Fibroblast of lung (primary cell): ENCODE measurements at regions not wholly inside any gene's neighbourhood (a gene's known extent, or its start where the extent isn't known, plus 50 kb on each side); places are given as distances from the start of the nearest gene placed in this dataset.

Experiments
- DNase-seq, 2 donors: peaks; one replicate each; pipeline versions ENCODE4 v3.0.0 to v3.0.0-alpha.2; 2010; ENCODE audit warnings: low read depth in 2 of 2
- H2AFZ ChIP-seq: 2 replicates; pipeline ENCODE4 v1.5.1; 2012; ENCODE audit warnings: low read length, control low read depth, inconsistent platforms
- H3K27ac ChIP-seq: 2 replicates; pipeline ENCODE4 v1.5.1; 2011; ENCODE audit warnings: low read length, control low read depth; ENCODE audit not compliant: insufficient read depth
- H3K27me3 ChIP-seq: 2 replicates; pipeline ENCODE4 v1.5.1; 2011; ENCODE audit warnings: mild to moderate bottlenecking, low read length; ENCODE audit not compliant: control insufficient read depth, insufficient read depth
- H3K36me3 ChIP-seq: 2 replicates; pipeline ENCODE4 v1.5.1; 2011; ENCODE audit warnings: low read length; ENCODE audit not compliant: control insufficient read depth, insufficient read depth
- H3K4me1 ChIP-seq: 2 replicates; pipeline ENCODE4 v1.5.1; 2011; ENCODE audit warnings: low read length; ENCODE audit not compliant: control insufficient read depth, insufficient read depth; ENCODE audit errors: extremely low read depth
- H3K4me2 ChIP-seq: 2 replicates; pipeline ENCODE4 v1.5.1; 2011; ENCODE audit warnings: low read length, control low read depth; ENCODE audit not compliant: insufficient read depth; ENCODE audit errors: extremely low read depth
- H3K4me3 ChIP-seq, 4 experiments: fragments of 200-600 bp in 1 of 4; sonication (generic) in 1 of 4; replicated peaks in 1 of 4; 2 replicates each; pipeline ENCODE4 v1.5.1; 2011 to 2016; ENCODE audit warnings: low read length in 4 of 4, low read depth in 3 of 4, mild to moderate bottlenecking in 3 of 4, control low read depth in 2 of 4, inconsistent platforms in 1 of 4, mixed read lengths in 1 of 4; ENCODE audit not compliant: insufficient read depth in 1 of 4; ENCODE audit errors: control extremely low read depth in 1 of 4
- H3K79me2 ChIP-seq: 2 replicates; pipeline ENCODE4 v1.5.1; 2012; ENCODE audit warnings: mild to moderate bottlenecking, low read length, inconsistent platforms; ENCODE audit not compliant: control insufficient read depth, insufficient read depth
- H3K9ac ChIP-seq: 2 replicates; pipeline ENCODE4 v1.5.1; 2011; ENCODE audit warnings: mild to moderate bottlenecking, low read length, control low read depth; ENCODE audit not compliant: insufficient read depth
- H3K9me3 ChIP-seq: 2 replicates; pipeline ENCODE4 v1.5.1; 2012; ENCODE audit warnings: low read depth, low read length; ENCODE audit not compliant: control insufficient read depth, insufficient read depth
- H4K20me1 ChIP-seq: 2 replicates; pipeline ENCODE4 v1.5.1; 2011; ENCODE audit warnings: low read length; ENCODE audit not compliant: control insufficient read depth, insufficient read depth; ENCODE audit errors: extremely low read depth
- EZH2 ChIP-seq: IDR thresholded peaks from 2 replicates; pipeline ENCODE4 v1.5.1; 2012; ENCODE audit warnings: low read length, control low read depth, mild to moderate bottlenecking; ENCODE audit errors: missing control alignments
- TF ChIP-seq, protein P1 (sequence below), 2 donors: IDR thresholded peaks in 1 of 2; conservative IDR thresholded peaks in 1 of 2; 1 replicate in 1 of 2; 2 replicates in 1 of 2; pipeline ENCODE4 v1.5.1; 2011 to 2012; ENCODE audit warnings: low read length in 2 of 2, control low read depth in 1 of 2, inconsistent platforms in 1 of 2, low read depth in 1 of 2, mild to moderate bottlenecking in 1 of 2

DNA sequence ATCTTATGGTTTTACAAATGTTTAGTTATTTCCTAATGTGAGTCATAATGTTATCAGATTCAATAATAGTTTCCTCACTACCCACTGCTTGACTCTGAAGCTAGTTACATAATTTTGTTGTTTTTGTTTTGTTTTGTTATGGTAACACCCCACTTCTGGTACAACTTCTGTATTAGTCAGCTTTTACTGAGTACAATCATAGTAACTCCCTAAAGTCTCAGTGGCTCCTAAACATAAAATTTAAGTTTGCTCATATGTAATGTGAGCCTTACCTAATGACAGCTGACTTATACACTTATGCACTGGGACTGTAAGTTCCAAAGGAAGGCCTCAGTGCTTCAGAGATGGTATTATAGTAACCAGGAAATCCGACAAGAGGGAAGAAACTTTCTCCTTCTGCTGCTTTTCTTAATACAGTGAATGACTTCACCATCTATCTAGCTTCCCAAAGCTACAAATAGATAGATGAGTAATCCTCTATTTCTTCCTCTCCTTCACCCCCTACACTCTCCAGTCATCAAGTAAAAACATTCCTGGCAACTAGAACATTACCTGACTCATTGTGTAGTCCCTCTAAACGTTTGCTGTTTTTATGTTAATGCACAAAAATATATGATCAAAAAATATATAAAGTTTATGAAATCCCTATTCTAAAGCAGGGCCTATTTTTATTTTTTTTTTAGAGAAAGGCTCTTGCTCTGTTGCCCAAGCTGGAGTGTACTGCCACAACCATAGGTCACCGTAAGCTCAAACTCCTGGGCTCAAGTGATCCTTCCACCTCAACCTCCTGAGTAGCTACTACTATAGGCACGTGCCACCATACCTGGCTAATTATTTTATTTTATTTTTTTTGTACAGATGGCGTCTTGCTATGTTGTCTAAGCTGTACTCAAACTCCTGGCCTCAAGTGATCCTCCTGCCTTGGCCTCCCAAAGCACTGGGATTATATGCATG lies 563.0 kb downstream of the SOX6 start:
- Histone ChIP-seq H3K4me3 (no peak overlapping the region), H3K9me3 (no peaks in the 10 kb centered on the region), H3K79me2 (no peaks in the 10 kb centered on the region), H3K4me1 (no peaks in the 10 kb centered on the region), H3K27ac (peak overlapping the region; percentile 68), H3K27me3 (no peaks in the 10 kb centered on the region), H3K36me3 (no peaks in the 10 kb centered on the region), H4K20me1 (no peaks in the 10 kb centered on the region), H2AFZ (no peak overlapping the region), H3K9ac (no peak overlapping the region), H3K4me2 (no peak overlapping the region)
- TF ChIP-seq EZH2: no peak
- TF ChIP-seq, protein P1, sequence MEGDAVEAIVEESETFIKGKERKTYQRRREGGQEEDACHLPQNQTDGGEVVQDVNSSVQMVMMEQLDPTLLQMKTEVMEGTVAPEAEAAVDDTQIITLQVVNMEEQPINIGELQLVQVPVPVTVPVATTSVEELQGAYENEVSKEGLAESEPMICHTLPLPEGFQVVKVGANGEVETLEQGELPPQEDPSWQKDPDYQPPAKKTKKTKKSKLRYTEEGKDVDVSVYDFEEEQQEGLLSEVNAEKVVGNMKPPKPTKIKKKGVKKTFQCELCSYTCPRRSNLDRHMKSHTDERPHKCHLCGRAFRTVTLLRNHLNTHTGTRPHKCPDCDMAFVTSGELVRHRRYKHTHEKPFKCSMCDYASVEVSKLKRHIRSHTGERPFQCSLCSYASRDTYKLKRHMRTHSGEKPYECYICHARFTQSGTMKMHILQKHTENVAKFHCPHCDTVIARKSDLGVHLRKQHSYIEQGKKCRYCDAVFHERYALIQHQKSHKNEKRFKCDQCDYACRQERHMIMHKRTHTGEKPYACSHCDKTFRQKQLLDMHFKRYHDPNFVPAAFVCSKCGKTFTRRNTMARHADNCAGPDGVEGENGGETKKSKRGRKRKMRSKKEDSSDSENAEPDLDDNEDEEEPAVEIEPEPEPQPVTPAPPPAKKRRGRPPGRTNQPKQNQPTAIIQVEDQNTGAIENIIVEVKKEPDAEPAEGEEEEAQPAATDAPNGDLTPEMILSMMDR (conservative IDR thresholded peaks at IDR 0.05 in 1 of 2, IDR thresholded peaks at IDR 0.05 in 1 of 2; ENCODE audit: low read depth in 1 of 2, low read length in 2 of 2): no peak
- DNase-seq: peak; percentile 55 to 95

- Histone ChIP-seq H3K79me2 (no peaks in the 10 kb centered on the region), H3K9me3 (no peaks in the 10 kb centered on the region), H3K27me3 (no peaks in the 10 kb centered on the region), H3K4me3 (no peak overlapping the region), H2AFZ (no peak overlapping the region), H3K36me3 (no peaks in the 10 kb centered on the region), H3K27ac (no peak overlapping the region), H3K4me1 (no peaks in the 10 kb centered on the region), H3K9ac (no peak overlapping the region), H3K4me2 (no peak overlapping the region), H4K20me1 (no peaks in the 10 kb centered on the region)
- no peak for DNase-seq
- TF ChIP-seq EZH2: no peak
- TF ChIP-seq, protein P1 (conservative IDR thresholded peaks at IDR 0.05 in 1 of 2, IDR thresholded peaks at IDR 0.05 in 1 of 2; ENCODE audit: low read depth in 1 of 2, low read length in 2 of 2): no peak
These were observed 561.8 kb downstream of the SOX6 start for GRCh38 chr11:15794361-15795150.

DNA sequence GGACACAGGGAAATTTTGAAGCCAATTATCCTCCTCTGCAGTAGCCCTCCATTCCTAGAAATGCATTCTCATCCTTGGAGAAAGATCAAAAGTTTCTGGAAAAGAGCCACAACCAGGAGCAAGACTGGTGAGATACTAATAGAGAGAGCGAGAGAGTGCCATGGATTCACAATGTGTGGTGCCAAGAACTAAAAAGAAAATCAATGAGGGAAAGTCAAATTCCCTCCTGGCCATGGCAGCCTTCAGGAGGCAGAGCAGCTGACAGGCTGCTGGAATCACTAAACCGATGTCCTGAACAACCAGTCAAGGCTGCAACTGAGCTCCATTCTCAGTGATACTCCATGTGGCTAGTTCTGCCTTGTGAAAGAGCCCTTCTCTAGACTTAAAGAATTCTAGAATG lies 561.0 kb downstream of the SOX6 start:
- Histone ChIP-seq H3K36me3 (no peaks in the 10 kb centered on the region), H3K79me2 (no peaks in the 10 kb centered on the region), H3K4me2 (no peak overlapping the region), H3K27me3 (no peaks in the 10 kb centered on the region), H4K20me1 (no peaks in the 10 kb centered on the region), H3K4me1 (peaks cover 5% of the 10 kb centered on the region), H3K4me3 (no peak overlapping the region), H3K9ac (no peak overlapping the region), H3K9me3 (no peaks in the 10 kb centered on the region), H3K27ac (no peak overlapping the region), H2AFZ (no peak overlapping the region)
- TF ChIP-seq, protein P1 (conservative IDR thresholded peaks at IDR 0.05 in 1 of 2, IDR thresholded peaks at IDR 0.05 in 1 of 2; ENCODE audit: low read depth in 1 of 2, low read length in 2 of 2): no peak
- TF ChIP-seq EZH2: no peak
- DNase-seq: no peak
